Skeletal muscle cell (primary cell): ENCODE measurements at regions not wholly inside any gene's neighbourhood (a gene's known extent, or its start where the extent isn't known, plus 50 kb on each side); places are given as distances from the start of the nearest gene placed in this dataset.

Experiments used
- DNase-seq: peaks from one replicate; pipeline ENCODE4 v3.0.0-alpha.2; 2010; ENCODE audit warnings: low read depth
- H3K4me3 ChIP-seq: 2 replicates; pipeline ENCODE4 v1.5.1; 2011; ENCODE audit warnings: low read depth, mild to moderate bottlenecking, control low read depth, low read length, moderate library complexity

- no peak overlapping the region for H3K4me3 ChIP-seq
- DNase-seq = no peak
Measured at GRCh38 chr6:3569816-3570215, 113.0 kb upstream of the SLC22A23 start.

DNA sequence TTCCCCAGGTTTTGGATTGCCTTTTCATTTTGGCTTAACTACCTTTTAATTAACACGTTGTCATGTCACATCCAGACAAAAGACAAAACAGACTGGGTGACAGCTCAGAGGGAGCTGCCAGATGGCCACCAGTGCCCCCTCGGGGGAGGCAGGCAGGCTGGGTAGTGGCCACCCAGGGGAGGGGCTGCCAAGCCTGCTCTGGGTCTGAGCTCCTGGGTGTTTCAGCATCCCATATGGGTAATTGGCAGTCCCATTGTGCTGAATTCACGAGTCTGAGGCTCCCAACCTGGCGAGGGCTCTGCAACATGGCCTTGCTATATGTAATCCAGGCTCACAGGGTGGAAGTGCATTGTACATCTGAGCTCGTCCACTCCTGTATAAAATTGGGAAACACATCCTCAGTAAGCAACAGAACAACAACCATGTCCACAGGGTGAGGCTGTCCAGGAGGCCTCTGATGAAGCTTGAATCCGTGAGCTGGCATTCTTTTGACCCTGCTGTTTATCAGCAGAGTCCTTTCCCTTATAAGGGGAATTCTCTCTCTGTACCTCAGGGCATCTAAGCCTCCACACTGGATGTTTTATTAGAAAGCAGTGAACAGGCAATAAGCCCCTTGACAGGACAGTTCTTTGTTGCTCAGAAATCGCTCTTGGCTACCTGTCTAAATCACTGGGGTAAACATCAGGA lies 111.7 kb upstream of the SLC22A23 start:
- no peak for DNase-seq
- H3K4me3 ChIP-seq = no peak overlapping the region

DNA sequence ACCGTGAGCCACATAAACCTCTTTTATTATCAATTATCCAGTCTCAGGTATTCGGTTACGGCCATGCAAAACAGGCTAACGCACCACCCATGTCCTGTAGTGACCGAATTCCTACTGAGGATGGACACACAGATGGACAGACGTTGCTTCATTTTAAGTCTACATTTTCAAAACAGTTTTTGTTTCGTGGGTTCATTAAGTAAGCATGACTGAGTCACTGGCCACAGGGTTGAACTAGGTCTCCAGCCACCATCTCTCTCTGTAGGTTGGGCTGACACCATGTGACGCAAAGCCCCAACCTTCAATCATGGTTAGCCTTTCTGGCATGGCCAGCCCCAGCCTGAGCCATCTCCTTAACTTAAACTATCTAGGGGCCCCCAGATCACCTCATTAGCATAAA lies 110.0 kb upstream of the SLC22A23 start:
- DNase-seq = peak; percentile 31

DNA sequence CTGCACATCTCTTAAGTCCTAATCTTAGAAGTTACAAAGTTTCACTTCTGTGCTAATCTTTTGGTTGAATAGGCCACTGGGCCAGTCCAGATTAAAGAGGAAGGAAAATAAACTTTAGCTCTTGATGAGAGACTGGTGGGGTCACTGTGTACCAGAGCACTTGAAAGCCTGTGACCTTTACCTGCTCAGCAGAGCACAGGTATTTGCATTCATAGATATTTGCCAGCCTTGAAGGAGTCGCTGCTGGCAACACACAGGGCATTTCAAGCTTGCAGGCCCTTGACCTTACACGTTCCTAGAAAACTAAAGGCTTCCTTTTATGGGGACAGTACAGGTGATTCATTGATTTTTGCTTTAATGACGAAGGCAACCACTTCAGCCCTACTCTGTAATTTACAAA lies 108.4 kb upstream of the SLC22A23 start:
- H3K4me3 ChIP-seq = no peak overlapping the region
- no peak for DNase-seq

More for the DNA sequence above, 110.0 kb upstream of the SLC22A23 start:
- no peak overlapping the region for H3K4me3 ChIP-seq

- DNase-seq = peak; percentile 26
Measured at GRCh38 chr6:3561725-3562124, 104.9 kb upstream of the SLC22A23 start.

GRCh38 chr6:3560211-3560610 lies 103.4 kb upstream of the SLC22A23 start:
- no peak for DNase-seq
- no peak overlapping the region for H3K4me3 ChIP-seq

More at GRCh38 chr6:3561725-3562124, 104.9 kb upstream of the SLC22A23 start:
- no peak overlapping the region for H3K4me3 ChIP-seq

DNA sequence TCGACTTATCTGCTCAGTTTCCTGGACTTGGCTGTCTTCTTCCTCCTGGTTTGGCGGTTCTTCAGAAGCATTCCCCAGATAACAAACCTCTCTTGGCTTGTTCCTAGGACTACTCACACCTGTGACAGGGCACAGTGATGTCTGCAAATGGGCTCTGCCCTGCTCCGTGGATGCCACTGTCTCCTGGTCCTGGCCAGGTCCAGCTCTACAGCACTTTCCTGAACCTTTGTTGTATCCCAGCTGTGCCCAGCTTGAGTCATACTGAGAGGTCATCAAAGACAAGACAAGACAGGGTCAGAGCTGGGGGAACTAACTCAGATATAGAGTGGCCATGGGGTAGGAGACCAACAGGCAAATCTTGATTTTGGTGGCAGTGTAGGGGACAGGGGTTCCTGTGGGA lies 102.7 kb upstream of the SLC22A23 start:
- DNase-seq = no peak
- no peak overlapping the region for H3K4me3 ChIP-seq

DNA sequence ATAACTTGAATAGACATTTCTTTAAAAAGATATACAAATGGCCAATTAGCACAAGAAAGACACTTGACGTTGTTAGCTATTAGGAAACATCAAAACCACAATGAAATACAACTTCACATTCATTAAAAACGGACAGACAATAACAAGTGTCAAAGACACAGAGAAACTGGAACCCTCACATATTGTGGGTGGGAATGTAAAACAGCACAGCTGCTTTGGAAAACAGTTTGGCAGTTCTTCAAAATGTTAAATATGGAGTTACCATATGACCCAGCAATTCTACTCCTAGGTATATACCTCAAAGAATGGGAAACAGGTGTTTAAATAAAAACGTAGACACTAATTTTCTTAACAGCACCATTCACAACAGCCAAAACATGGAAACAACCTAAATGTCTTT lies 100.5 kb upstream of the SLC22A23 start:
- no peak overlapping the region for H3K4me3 ChIP-seq

DNA sequence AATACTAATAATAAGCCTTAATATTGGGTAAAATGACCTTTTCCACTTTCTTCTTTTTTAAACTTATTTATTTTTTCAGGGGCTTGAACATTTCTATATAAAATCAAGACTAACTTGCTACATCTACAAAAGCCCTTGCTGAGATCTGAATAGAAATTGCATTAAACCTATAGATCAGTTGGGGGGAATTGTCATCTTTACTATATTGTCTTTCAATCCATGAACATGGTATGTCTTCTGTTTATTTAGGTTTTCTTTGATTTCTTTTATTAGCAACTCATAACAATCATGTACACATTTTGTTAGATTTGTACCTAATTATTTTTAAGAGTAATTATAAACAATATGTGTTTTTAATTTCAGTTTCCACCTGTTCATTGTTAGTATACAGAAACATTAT lies 96.4 kb upstream of the SLC22A23 start:
- no peak for DNase-seq
- H3K4me3 ChIP-seq = no peak overlapping the region

More for the DNA sequence above, 100.5 kb upstream of the SLC22A23 start:
- DNase-seq = no peak

- no peak for DNase-seq
- H3K4me3 ChIP-seq = no peak overlapping the region
Measured at GRCh38 chr6:3551716-3552511, 95.1 kb upstream of the SLC22A23 start.

DNA sequence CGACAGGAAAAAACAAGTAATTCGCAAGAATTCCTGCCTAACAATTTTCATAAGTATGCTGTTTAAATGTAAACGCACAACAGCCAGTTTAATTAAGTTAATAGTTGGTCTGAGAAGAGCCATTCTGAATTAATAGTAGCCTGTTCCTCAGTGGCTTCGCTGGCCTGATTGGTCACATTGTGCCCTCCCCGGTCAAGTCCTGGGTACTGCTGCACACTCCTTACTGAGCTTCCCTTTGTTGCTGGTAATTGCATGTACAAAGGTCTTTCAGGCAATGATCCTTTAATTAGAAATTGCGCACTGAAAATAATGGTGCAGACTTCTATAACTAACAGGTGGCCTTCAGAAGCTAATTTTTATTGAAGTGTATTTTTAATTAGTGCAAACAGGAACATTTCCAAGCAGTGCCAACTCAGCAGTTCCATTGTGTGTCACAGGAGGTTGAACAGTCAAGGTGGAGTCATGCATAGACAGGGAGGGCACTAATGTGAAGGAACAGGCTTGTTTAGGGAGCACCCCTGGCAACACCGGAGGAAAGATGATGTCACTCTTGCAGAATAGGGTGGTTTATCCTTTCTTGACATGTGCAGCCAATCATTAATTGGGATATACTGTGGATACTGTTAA lies 92.6 kb upstream of the SLC22A23 start:
- no peak overlapping the region for H3K4me3 ChIP-seq
- DNase-seq = no peak

DNA sequence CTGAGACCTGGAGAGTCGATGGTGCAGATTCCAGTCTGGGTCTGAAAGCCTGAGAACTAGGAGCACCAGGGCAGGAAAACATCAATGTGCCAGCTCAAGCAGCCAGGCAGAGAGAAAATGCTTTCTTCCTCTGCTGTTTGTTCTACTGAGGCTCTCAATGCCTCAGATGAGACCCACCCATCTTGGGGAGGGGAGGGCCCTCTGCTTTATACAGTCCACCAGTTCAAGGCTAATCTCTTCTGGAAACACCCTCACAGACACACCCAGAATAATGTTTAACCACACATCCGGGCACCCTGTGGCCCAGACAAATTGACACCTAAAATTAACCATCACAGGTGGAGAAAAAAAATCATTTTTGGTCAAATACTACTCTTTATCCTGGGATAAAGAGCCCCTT lies 89.3 kb upstream of the SLC22A23 start:
- DNase-seq = no peak
- no peak overlapping the region for H3K4me3 ChIP-seq

GRCh38 chr6:3545156-3545555 lies 88.3 kb upstream of the SLC22A23 start:
- no peak overlapping the region for H3K4me3 ChIP-seq
- no peak for DNase-seq

GRCh38 chr6:3542032-3542640 lies 85.3 kb upstream of the SLC22A23 start:
- H3K4me3 ChIP-seq = no peak overlapping the region
- no peak for DNase-seq

GRCh38 chr6:3541006-3541585 lies 84.2 kb upstream of the SLC22A23 start:
- DNase-seq = no peak
- no peak overlapping the region for H3K4me3 ChIP-seq

GRCh38 chr6:3540253-3540820 lies 83.5 kb upstream of the SLC22A23 start:
- no peak overlapping the region for H3K4me3 ChIP-seq
- DNase-seq = no peak

DNA sequence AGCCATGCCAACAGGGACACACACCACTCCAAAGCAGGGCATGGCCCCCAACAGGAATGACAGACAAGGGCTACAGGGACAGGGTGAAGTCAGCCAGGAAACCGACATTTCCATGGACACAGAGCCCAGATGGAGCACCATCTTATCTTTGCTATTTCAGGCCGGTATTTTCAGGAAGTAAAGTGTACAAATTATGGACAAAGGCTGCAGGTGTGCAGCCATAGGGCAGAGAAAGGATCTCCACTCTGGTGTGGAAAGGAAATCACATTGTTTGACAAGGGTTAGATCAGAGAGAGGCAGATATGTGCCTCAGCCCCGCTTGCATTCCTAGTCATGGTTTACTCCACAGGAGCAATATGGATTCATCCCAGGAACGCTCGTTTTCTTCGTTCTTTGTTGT lies 81.7 kb upstream of the SLC22A23 start:
- DNase-seq = no peak
- H3K4me3 ChIP-seq = no peak overlapping the region

- no peak overlapping the region for H3K4me3 ChIP-seq
- no peak for DNase-seq
Measured at GRCh38 chr6:3536901-3537300, 80.1 kb upstream of the SLC22A23 start.

DNA sequence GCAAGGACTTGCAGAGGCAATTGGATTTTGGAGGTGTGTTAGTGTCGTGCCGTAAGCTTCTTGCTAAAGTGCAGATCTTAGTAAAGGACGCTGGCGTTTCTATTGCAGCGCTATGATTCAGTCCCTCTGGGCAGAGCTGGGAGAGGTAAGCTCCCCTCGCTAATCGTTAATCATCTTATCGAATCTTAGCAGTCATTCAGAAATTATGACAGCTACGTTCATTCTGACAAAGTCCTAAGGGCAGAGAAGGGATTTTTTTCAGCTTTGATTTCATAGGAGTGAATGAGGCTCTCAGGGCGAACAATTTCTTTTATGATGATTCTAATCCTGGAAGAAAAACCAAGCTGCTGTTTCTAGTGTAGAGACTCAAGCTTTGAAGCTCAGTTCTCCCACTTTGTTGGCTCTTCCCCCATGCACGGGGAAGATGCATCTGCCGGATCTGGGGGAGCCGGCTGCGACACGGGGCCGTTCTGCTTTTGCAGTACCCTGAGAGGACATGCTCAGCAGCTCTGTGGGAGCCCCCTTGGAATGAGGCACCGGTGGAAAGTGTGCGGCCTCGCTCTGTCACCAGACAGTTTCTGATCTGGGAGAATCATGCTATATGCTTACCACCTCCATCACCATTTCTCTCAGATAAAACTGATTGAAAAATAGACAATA lies 79.1 kb upstream of the SLC22A23 start:
- no peak overlapping the region for H3K4me3 ChIP-seq

More for the DNA sequence above, 79.1 kb upstream of the SLC22A23 start:
- no peak for DNase-seq
